Activated naive CD4-positive, alpha-beta T cell treated with anti-CD3 and anti-CD28 coated beads, Interleukin-2, amount 50 U/mL, for 72 hours (primary cell): ENCODE measurements at regions not wholly inside any gene's neighbourhood (a gene's known extent, or its start where the extent isn't known, plus 50 kb on each side); places are given as distances from the start of the nearest gene placed in this dataset.
"Not testable (repeated sequence)": the region's sequence is repeated elsewhere in the genome, so short reads cannot be mapped to it uniquely, and the experiment has no call there.

Experiments used
- ATAC-seq, 2 donors: fragments of 150-1000 bp; cut with Tn5 transposase; 2 replicates each; pipeline ENCODE4 v1.10.0; 2021; ENCODE audit warnings: mild to moderate bottlenecking in 2 of 2, moderate library complexity in 2 of 2
- DNase-seq, 2 donors: peaks; one replicate each; pipeline ENCODE4 v3.0.0; 2021 to 2022; ENCODE audit warnings: low spot score in 2 of 2
- H3K27ac Mint-ChIP-seq, 2 donors: one replicate each; pipeline ENCODE4 v1.8.0; 2022; ENCODE audit warnings: mild to moderate bottlenecking in 2 of 2, mixed read lengths in 2 of 2
- H3K36me3 Mint-ChIP-seq, 2 donors: one replicate each; pipeline ENCODE4 v1.8.0; 2022; ENCODE audit warnings: mixed read lengths in 2 of 2
- H3K9me3 Mint-ChIP-seq, 2 donors: one replicate each; pipeline ENCODE4 v1.8.0; 2022; ENCODE audit warnings: mixed read lengths in 2 of 2

DNA sequence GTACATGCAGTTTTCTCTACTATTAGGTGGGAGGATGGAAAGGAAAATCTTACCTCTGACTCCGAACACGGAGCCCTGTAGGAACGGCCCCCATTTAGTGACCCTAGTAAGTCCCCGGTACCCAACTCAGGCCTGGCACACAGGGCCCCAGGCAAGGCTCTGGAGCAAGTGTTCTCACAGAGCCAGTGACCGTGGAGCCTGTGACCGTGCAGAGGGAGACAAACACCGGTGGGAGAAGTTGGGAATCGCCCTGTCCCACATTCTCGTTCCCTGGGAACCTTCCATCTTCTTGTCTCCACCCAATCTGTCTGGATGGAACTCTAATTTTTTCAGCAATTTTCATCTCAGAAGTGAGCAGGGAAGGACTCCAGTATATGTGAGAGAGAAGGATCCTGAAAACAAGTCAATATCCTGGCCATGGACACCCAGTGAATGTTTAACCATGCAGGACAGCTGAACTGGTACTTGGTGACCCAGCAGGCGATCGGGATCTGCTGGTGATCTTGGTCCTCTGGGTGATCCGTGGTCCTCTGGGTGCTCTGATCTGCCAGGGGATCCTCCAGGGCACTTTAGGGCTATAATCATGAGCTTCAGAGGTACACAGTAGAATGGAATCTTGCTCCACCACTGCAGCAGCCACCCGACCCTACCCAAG, 348.6 kb upstream of the ID2 start:
- DNase-seq (no peak), ATAC-seq (no peak)
- H3K9me3 Mint-ChIP-seq = peaks cover 0 to 4% of the 10 kb centered on the region in 2 donors
- H3K27ac Mint-ChIP-seq = no peak overlapping the region
- peaks cover 0 to 5% of the 10 kb centered on the region in 2 donors for H3K36me3 Mint-ChIP-seq

GRCh38 chr2:8333832-8334187, 348.0 kb upstream of the ID2 start:
- ATAC-seq, H3K9me3 Mint-ChIP-seq, H3K36me3 Mint-ChIP-seq, DNase-seq, H3K27ac Mint-ChIP-seq: not testable (repeated sequence)

- DNase-seq (no peak), ATAC-seq (no peak)
- Mint-ChIP-seq H3K36me3 (peaks cover 0 to 5% of the 10 kb centered on the region in 2 donors), H3K9me3 (peaks cover 0 to 4% of the 10 kb centered on the region in 2 donors), H3K27ac (no peak overlapping the region)
These were observed 347.0 kb upstream of the ID2 start for GRCh38 chr2:8334866-8335325.

GRCh38 chr2:8335801-8336200, 346.1 kb upstream of the ID2 start:
- DNase-seq (no peak), ATAC-seq (no peak)
- Mint-ChIP-seq H3K27ac (no peak overlapping the region), H3K36me3 (peaks cover 0 to 6% of the 10 kb centered on the region in 2 donors), H3K9me3 (peaks cover 0 to 5% of the 10 kb centered on the region in 2 donors)

- Mint-ChIP-seq H3K9me3 (peaks cover 0 to 8% of the 10 kb centered on the region in 2 donors), H3K36me3 (peaks cover 0 to 11% of the 10 kb centered on the region in 2 donors), H3K27ac (no peak overlapping the region)
- peak; percentile 98 to 100 for ATAC-seq
- DNase-seq = peak in 1 of 2 donors; percentile 17
These were observed 344.5 kb upstream of the ID2 start for GRCh38 chr2:8337321-8337720.

GRCh38 chr2:8342407-8342806, 339.4 kb upstream of the ID2 start:
- no peak for ATAC-seq
- no peak overlapping the region for H3K27ac Mint-ChIP-seq
- DNase-seq = no peak
- H3K36me3 Mint-ChIP-seq = peaks cover 0 to 6% of the 10 kb centered on the region in 2 donors
- H3K9me3 Mint-ChIP-seq = peaks cover 0 to 4% of the 10 kb centered on the region in 2 donors

GRCh38 chr2:8343031-8343430, 338.8 kb upstream of the ID2 start:
- Mint-ChIP-seq H3K9me3 (peaks cover 0 to 4% of the 10 kb centered on the region in 2 donors), H3K36me3 (peaks cover 0 to 6% of the 10 kb centered on the region in 2 donors), H3K27ac (no peak overlapping the region)
- ATAC-seq = no peak
- no peak for DNase-seq

DNA sequence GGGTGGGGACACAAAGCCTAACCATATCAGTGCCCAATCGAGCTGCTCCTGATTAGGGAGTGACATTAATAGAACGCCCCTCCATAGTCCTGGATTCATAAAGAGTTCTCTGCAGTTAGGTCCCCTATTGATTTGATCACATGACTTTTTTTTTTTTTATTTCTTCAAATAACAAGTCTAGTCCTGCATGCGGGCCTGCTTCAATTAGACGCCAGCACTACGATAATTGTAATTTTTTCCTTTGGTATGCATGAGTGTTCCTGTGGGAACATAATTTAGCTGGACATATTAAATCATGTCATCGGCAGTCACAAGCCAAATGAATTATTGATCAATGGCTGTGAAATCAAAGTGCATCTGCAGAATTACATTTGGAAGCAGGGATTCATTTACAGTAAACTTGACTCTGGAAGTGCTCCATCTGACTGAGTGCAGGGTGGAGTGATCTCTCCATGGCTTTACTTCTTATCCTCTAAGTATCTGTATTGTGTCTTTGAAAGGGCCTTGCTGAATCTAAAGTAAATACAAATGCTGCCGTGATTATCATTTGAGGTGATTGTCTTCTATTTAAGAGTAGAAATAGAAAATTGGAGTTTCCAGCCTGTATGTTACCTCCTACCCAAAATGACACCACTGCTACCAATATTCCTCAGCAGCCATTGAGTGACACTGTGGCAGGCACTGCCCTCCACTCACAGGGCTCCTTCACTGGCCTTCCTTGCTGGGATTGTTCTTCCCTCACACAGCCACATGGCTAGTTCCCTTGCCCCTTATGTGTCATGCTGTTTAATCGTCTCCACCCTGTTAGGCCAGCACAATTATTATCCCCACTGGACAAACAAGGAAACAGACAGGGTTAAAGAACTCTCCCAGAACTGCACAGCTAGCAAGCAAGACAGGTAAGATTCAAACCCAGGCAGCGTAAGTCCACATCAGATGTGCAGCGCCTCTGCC, 337.4 kb upstream of the ID2 start:
- peaks cover 0 to 4% of the 10 kb centered on the region in 2 donors for H3K9me3 Mint-ChIP-seq
- no peak for DNase-seq
- H3K27ac Mint-ChIP-seq = no peak overlapping the region
- no peak for ATAC-seq
- peaks cover 0 to 6% of the 10 kb centered on the region in 2 donors for H3K36me3 Mint-ChIP-seq

GRCh38 chr2:8345200-8345599, 336.7 kb upstream of the ID2 start:
- ATAC-seq = no peak
- peaks cover 0 to 4% of the 10 kb centered on the region in 2 donors for H3K9me3 Mint-ChIP-seq
- DNase-seq = no peak
- peaks cover 0 to 6% of the 10 kb centered on the region in 2 donors for H3K36me3 Mint-ChIP-seq
- no peak overlapping the region for H3K27ac Mint-ChIP-seq

DNA sequence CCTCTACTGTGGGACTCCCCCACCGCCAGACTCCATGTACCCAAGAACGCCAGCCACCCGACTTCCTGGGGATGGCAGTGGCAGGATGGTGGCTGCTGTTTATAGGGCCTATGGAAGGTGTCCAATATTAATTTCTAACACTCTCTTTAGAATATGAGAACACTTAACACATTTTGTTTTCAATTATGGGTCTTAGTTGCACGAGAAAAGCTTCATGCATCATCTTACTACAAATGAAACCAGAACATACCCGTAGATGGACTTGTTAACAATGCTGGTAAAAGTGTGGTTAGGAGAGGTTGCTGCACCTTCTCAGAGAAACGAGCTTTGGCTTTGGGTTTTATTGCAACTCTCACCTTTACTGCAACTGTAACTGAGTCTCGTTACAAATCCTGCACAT, 335.6 kb upstream of the ID2 start:
- ATAC-seq (peak in 1 of 2 donors; percentile 46), DNase-seq (no peak)
- H3K27ac Mint-ChIP-seq = no peak overlapping the region
- peaks cover 0 to under 1% of the 10 kb centered on the region in 2 donors for H3K36me3 Mint-ChIP-seq
- no peaks in the 10 kb centered on the region for H3K9me3 Mint-ChIP-seq

DNA sequence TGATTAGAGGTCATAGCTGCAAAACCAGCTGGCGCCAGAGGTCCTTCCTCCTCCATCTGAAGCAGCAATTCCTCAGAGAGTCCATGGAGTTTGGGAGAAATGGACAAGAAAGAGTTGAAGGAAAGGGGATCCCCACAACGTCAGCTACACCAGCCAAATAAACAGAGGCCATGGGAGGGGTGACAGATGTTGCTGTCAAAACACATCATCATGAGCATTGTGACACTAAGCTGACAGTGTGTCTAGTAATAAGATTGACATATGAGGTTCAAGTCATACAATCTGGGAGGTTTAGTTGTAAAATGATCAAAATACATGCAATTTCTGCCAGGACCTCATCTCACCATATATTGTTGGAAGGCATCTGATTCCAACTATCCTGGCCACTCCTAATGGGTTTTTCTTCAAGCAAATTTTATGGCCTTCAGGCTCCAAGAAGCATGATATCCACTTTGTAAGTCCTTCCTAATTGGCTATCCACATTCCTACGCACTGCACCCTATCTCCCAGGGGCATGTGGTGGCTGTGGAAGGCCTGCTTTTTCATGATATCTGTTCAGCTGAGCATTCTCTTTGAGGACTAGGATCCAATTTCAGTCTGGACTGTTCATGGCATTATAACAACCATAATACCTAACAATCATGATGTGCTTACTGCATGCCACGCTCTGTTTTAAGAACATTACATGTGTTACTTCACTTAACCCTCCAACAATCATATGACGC, 335.0 kb upstream of the ID2 start:
- Mint-ChIP-seq H3K27ac (no peak overlapping the region), H3K9me3 (no peaks in the 10 kb centered on the region), H3K36me3 (no peaks in the 10 kb centered on the region)
- DNase-seq = no peak
- no peak for ATAC-seq

DNA sequence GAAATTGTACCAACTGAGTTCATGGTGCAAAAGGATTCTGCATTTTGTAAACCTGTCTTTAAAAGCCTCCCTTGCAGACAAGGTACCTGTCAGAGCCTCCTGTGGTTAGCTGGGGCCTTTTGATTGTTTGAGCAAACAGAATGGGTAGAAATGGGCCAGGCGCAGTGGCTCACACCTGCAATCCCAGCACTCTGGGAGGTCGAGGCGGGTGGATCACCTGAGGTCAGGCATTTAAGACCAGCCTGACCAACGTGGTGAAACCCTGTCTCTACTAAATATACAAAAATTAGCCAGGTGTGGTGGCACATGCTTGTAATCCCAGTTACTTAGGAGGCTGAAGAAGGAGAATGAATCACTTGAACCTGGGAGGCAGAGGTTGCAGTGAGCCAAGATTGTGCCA, 332.9 kb upstream of the ID2 start:
- not testable (repeated sequence) for H3K27ac Mint-ChIP-seq, H3K36me3 Mint-ChIP-seq, H3K9me3 Mint-ChIP-seq, DNase-seq, ATAC-seq

DNA sequence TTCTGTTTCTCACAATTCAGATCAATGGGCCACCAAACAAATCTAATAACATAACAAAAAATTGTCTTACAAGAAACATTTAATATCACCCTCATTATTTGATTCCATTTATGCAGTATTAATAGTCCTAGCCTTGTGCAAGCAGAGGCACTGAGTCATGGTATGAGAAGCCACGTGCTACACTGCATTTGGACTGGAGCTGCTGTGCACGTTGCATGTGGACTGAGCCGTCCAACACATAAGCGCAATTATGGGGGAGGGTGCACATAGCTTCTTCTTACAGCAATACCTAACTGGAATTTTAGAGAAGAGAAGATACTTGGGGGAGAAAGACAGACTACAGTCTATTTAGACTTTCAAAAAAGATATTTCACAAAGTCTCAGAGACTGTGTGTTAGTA, 329.6 kb upstream of the ID2 start:
- H3K9me3 Mint-ChIP-seq = no peaks in the 10 kb centered on the region
- no peak overlapping the region for H3K27ac Mint-ChIP-seq
- no peaks in the 10 kb centered on the region for H3K36me3 Mint-ChIP-seq
- no peak for DNase-seq
- ATAC-seq = no peak

DNA sequence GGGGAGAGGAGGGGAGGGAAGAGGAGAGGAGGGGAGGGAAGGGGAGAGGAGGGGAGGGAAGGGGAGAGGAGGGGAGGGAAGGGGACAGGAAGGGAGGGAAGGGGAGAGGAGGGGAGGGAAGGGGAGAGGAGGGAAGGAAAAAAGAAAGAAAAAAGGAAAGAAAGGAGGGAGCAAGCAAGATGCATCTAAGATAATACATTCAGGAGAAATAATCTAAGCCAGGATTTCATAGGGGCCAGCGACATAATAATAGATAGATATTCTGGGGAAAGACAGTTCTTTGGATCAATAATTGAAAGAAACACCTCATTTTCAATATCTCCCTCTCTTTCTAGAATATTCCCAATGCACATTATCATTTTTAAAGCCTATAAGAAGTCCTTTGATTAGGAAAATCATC, 328.9 kb upstream of the ID2 start:
- H3K36me3 Mint-ChIP-seq = no peaks in the 10 kb centered on the region
- no peak overlapping the region for H3K27ac Mint-ChIP-seq
- DNase-seq (no peak), ATAC-seq (no peak)
- H3K9me3 Mint-ChIP-seq = no peaks in the 10 kb centered on the region

GRCh38 chr2:8355102-8355859, 326.6 kb upstream of the ID2 start:
- H3K27ac Mint-ChIP-seq = no peak overlapping the region
- H3K36me3 Mint-ChIP-seq = no peaks in the 10 kb centered on the region
- no peaks in the 10 kb centered on the region for H3K9me3 Mint-ChIP-seq
- ATAC-seq (no peak), DNase-seq (no peak)

GRCh38 chr2:8357738-8358518, 323.9 kb upstream of the ID2 start:
- no peaks in the 10 kb centered on the region for H3K9me3 Mint-ChIP-seq
- DNase-seq (no peak), ATAC-seq (no peak)
- no peaks in the 10 kb centered on the region for H3K36me3 Mint-ChIP-seq
- H3K27ac Mint-ChIP-seq = no peak overlapping the region
